Stomach (tissue), 4 donors: ENCODE measurements at regions not wholly inside any gene's neighbourhood (a gene's known extent, or its start where the extent isn't known, plus 50 kb on each side); places are given as distances from the start of the nearest gene placed in this dataset.

Source experiments
- CTCF ChIP-seq, 7 experiments: fragments of 450-650 bp in 4 of 7; fragments of 200-600 bp in 3 of 7; sonication (generic) in 3 of 7; IDR thresholded peaks; one replicate each; pipeline ENCODE4 v1.5.1; 2016 to 2019; ENCODE audit warnings: antibody characterized with exemption in 7 of 7, control low read depth in 2 of 7, mild to moderate bottlenecking in 1 of 7
- POLR2AphosphoS5 ChIP-seq, 3 donors: sonication (generic); formaldehyde crosslinking; IDR thresholded peaks; one replicate each; pipeline ENCODE4 v1.6.1; 2016; ENCODE audit warnings: antibody characterized with exemption in 3 of 3

- TF ChIP-seq CTCF (IDR thresholded peaks at IDR 0.05) = no peak
- TF ChIP-seq POLR2AphosphoS5 (IDR thresholded peaks at IDR 0.05) = no peak
Observed at GRCh38 chr12:60926256-60926655, 1330.4 kb downstream of the SLC16A7 start.
